GM23338 (cell line): ENCODE measurements at regions not wholly inside any gene's neighbourhood (a gene's known extent, or its start where the extent isn't known, plus 50 kb on each side); places are given as distances from the start of the nearest gene placed in this dataset.

Experiments used
- ATAC-seq: fragments of 200-7000 bp; cut with Tn5 transposase; 3 replicates; pipeline ENCODE4 v1.9.1; 2020
- DNase-seq: peaks from one replicate; pipeline ENCODE4 v3.0.0-alpha.2; 2015; ENCODE audit warnings: low spot score
- H2AFZ ChIP-seq: fragments of 200-600 bp; sonication (generic); 2 replicates; pipeline ENCODE4 v1.8.0; 2016; ENCODE audit warnings: antibody characterized with exemption, mild to moderate bottlenecking, moderate library complexity
- H3F3A ChIP-seq: fragments of 200-600 bp; sonication (generic); replicated peaks from 2 replicates; pipeline ENCODE4 v1.8.0; 2017; ENCODE audit warnings: antibody characterized with exemption, mixed run types, low read depth
- H3K27ac ChIP-seq: fragments of 200-600 bp; sonication (generic); 2 replicates; pipeline ENCODE4 v1.6.1; 2016; ENCODE audit warnings: low read depth
- H3K27me3 ChIP-seq: fragments of 200-600 bp; sonication (generic); 2 replicates; pipeline ENCODE4 v1.8.0; 2016; ENCODE audit warnings: mild to moderate bottlenecking, mixed run types, moderate library complexity; ENCODE audit not compliant: insufficient read depth
- H3K36me3 ChIP-seq: fragments of 200-600 bp; sonication (generic); 2 replicates; pipeline ENCODE4 v1.8.0; 2016; ENCODE audit warnings: mild to moderate bottlenecking; ENCODE audit not compliant: insufficient read depth
- H3K4me1 ChIP-seq: fragments of 200-600 bp; sonication (generic); 2 replicates; pipeline ENCODE4 v1.8.0; 2016; ENCODE audit warnings: mild to moderate bottlenecking, moderate library complexity; ENCODE audit not compliant: insufficient read depth
- H3K4me2 ChIP-seq: fragments of 200-600 bp; sonication (generic); 2 replicates; pipeline ENCODE4 v1.7.1; 2017; ENCODE audit warnings: mixed run types
- H3K4me3 ChIP-seq: fragments of 200-600 bp; sonication (generic); 2 replicates; pipeline ENCODE4 v1.6.1; 2016; ENCODE audit warnings: mixed run types
- H3K79me2 ChIP-seq: fragments of 200-600 bp; sonication (generic); replicated peaks from 2 replicates; pipeline ENCODE4 v1.8.0; 2017; ENCODE audit warnings: mild to moderate bottlenecking; ENCODE audit not compliant: insufficient read depth
- H3K9me2 ChIP-seq: fragments of 200-600 bp; sonication (generic); 2 replicates; pipeline ENCODE4 v1.8.0; 2017; ENCODE audit not compliant: insufficient read depth
- H4K20me1 ChIP-seq: fragments of 200-600 bp; sonication (generic); replicated peaks from 2 replicates; pipeline ENCODE4 v1.8.0; 2017; ENCODE audit warnings: mild to moderate bottlenecking; ENCODE audit not compliant: insufficient read depth
- H3K27ac Mint-ChIP-seq: 2 replicates; pipeline ENCODE4 v1.8.0; 2020; ENCODE audit warnings: inconsistent platforms, mild to moderate bottlenecking, moderate library complexity, mixed read lengths
- H3K27me3 Mint-ChIP-seq: 3 replicates; pipeline ENCODE4 v1.8.0; 2022; ENCODE audit warnings: low read depth, mild to moderate bottlenecking, moderate library complexity, mixed read lengths, inconsistent platforms; ENCODE audit not compliant: insufficient read depth, poor library complexity
- H3K36me3 Mint-ChIP-seq: 3 replicates; pipeline ENCODE4 v1.8.0; 2021; ENCODE audit warnings: low read depth, mild to moderate bottlenecking, inconsistent platforms, moderate library complexity, mixed read lengths
- H3K4me1 Mint-ChIP-seq: 3 replicates; pipeline ENCODE4 v1.8.0; 2020; ENCODE audit warnings: mild to moderate bottlenecking, inconsistent platforms, mixed read lengths
- H3K4me3 Mint-ChIP-seq: 3 replicates; pipeline ENCODE4 v1.8.0; 2021; ENCODE audit warnings: moderate library complexity, mild to moderate bottlenecking, inconsistent platforms, mixed read lengths
- H3K9me3 Mint-ChIP-seq: 3 replicates; pipeline ENCODE4 v1.8.0; 2020; ENCODE audit warnings: moderate library complexity, mild to moderate bottlenecking, inconsistent platforms, mixed read lengths
- CTCF ChIP-seq, 2 experiments: fragments of 200-600 bp in 1 of 2; sonication (generic) in 1 of 2; conservative IDR thresholded peaks; 2 replicates each; pipeline versions ENCODE4 v1.5.1 to v1.6.1; 2016 to 2017; ENCODE audit warnings: antibody characterized with exemption in 2 of 2, low read depth in 2 of 2, mild to moderate bottlenecking in 2 of 2, moderate library complexity in 1 of 2
- ETS1 ChIP-seq: IDR thresholded peaks from 2 replicates; pipeline ENCODE4 v1.6.1; 2016; ENCODE audit warnings: antibody characterized with exemption
- EZH2 ChIP-seq: fragments of 200-600 bp; sonication (generic); IDR thresholded peaks from one replicate; pipeline ENCODE4 v1.8.0; 2017; ENCODE audit warnings: antibody characterized with exemption, mild to moderate bottlenecking, low read depth; ENCODE audit not compliant: unreplicated experiment
- JUNB ChIP-seq: IDR thresholded peaks from one replicate; pipeline ENCODE4 v1.6.1; 2016; ENCODE audit warnings: antibody characterized with exemption; ENCODE audit not compliant: unreplicated experiment
- POLR2AphosphoS5 ChIP-seq: IDR thresholded peaks from 2 replicates; pipeline ENCODE4 v1.6.1; 2016; ENCODE audit warnings: antibody characterized with exemption, low read depth
- REST ChIP-seq: IDR thresholded peaks from one replicate; pipeline ENCODE4 v1.6.1; 2018; ENCODE audit warnings: antibody characterized with exemption; ENCODE audit not compliant: unreplicated experiment
- STAT1 ChIP-seq: IDR thresholded peaks from one replicate; pipeline ENCODE4 v1.6.1; 2016; ENCODE audit warnings: antibody characterized with exemption; ENCODE audit not compliant: unreplicated experiment
- ZNF114 ChIP-seq: fragments of 250-450 bp; sonication (Bioruptor Pico); IDR thresholded peaks from 2 replicates; pipeline ENCODE4 v1.5.0; 2020; ENCODE audit warnings: mild to moderate bottlenecking, moderate library complexity
- ZNF331 ChIP-seq: fragments of 250-450 bp; sonication (Bioruptor Pico); IDR thresholded peaks from 2 replicates; pipeline ENCODE4 v1.5.0; 2020; ENCODE audit warnings: low read depth, mild to moderate bottlenecking, moderate library complexity
- ZNF462 ChIP-seq: fragments of 250-450 bp; sonication (Bioruptor Pico); IDR thresholded peaks from 2 replicates; pipeline ENCODE4 v1.5.0; 2020; ENCODE audit warnings: mild to moderate bottlenecking, moderate library complexity

GRCh38 chr15:77749998-77750540 lies 117.4 kb upstream of the LINGO1 start:
- H3K27me3 ChIP-seq = no peaks in the 10 kb centered on the region
- no peaks in the 10 kb centered on the region for H3K36me3 ChIP-seq
- H3K27me3 Mint-ChIP-seq = peaks cover 23% of the 10 kb centered on the region
- H3K79me2 ChIP-seq = no peaks in the 10 kb centered on the region
- no peak overlapping the region for H3K4me3 Mint-ChIP-seq
- H3K4me1 ChIP-seq = peaks cover 25% of the 10 kb centered on the region
- H3K9me2 ChIP-seq = no peaks in the 10 kb centered on the region
- no peaks in the 10 kb centered on the region for H3K9me3 Mint-ChIP-seq
- H4K20me1 ChIP-seq = no peaks in the 10 kb centered on the region; the same call in 1 of the 2 replicates
- H3K4me1 Mint-ChIP-seq = peaks cover 30% of the 10 kb centered on the region
- no peak overlapping the region for H3K27ac ChIP-seq
- no peak overlapping the region for H2AFZ ChIP-seq
- TF ChIP-seq REST = no peak
- no peak for TF ChIP-seq ZNF114 (CRISPR knock-in tag)
- TF ChIP-seq POLR2AphosphoS5 = no peak
- TF ChIP-seq ETS1 = no peak
- TF ChIP-seq STAT1 = no peak
- no peak for TF ChIP-seq ZNF462 (CRISPR knock-in tag)
- no peak for TF ChIP-seq JUNB
- TF ChIP-seq CTCF (conservative IDR thresholded peaks at IDR 0.05; ENCODE audit: low read depth in 2 of 2) = no peak
- no peak for TF ChIP-seq EZH2
- TF ChIP-seq ZNF331 (CRISPR knock-in tag) = no peak
- DNase-seq (no peak), ATAC-seq (no peak)
- H3K27ac Mint-ChIP-seq = no peak overlapping the region
- H3K4me2 ChIP-seq = no peak overlapping the region
- H3K36me3 Mint-ChIP-seq = no peaks in the 10 kb centered on the region
- H3F3A ChIP-seq = no peaks in the 10 kb centered on the region
- no peak overlapping the region for H3K4me3 ChIP-seq
